22Rv1 (cell line): ENCODE measurements at regions not wholly inside any gene's neighbourhood (a gene's known extent, or its start where the extent isn't known, plus 50 kb on each side); places are given as distances from the start of the nearest gene placed in this dataset.

Experiments used
- H3K27ac ChIP-seq: fragments of 450-650 bp; 2 replicates; pipeline ENCODE4 v1.5.1; 2017
- CTCF ChIP-seq: fragments of 450-650 bp; IDR thresholded peaks from 2 replicates; pipeline ENCODE4 v1.5.1; 2017; ENCODE audit warnings: mild to moderate bottlenecking
- ZFX ChIP-seq: fragments of 450-650 bp; IDR thresholded peaks from 2 replicates; pipeline ENCODE4 v1.6.1; 2017; ENCODE audit warnings: antibody characterized with exemption, borderline replicate concordance

GRCh38 chr10:128851281-128851680 lies 615.8 kb upstream of the MGMT start:
- no peak for TF ChIP-seq ZFX
- no peak for TF ChIP-seq CTCF
- H3K27ac ChIP-seq: no peak overlapping the region

GRCh38 chr10:128851726-128852125 lies 615.3 kb upstream of the MGMT start:
- TF ChIP-seq CTCF (no peak), ZFX (no peak)
- H3K27ac ChIP-seq: no peak overlapping the region

- TF ChIP-seq CTCF (no peak), ZFX (no peak)
- no peak overlapping the region for H3K27ac ChIP-seq
These were observed 614.6 kb upstream of the MGMT start for GRCh38 chr10:128852449-128852848.

GRCh38 chr10:128852902-128853301 lies 614.1 kb upstream of the MGMT start:
- H3K27ac ChIP-seq: no peak overlapping the region
- TF ChIP-seq ZFX (no peak), CTCF (no peak)

- no peak overlapping the region for H3K27ac ChIP-seq
- no peak for TF ChIP-seq ZFX
These were observed 613.5 kb upstream of the MGMT start for GRCh38 chr10:128853537-128853936.

- TF ChIP-seq ZFX (no peak), CTCF (no peak)
These were observed 612.8 kb upstream of the MGMT start for GRCh38 chr10:128854204-128854603.

GRCh38 chr10:128854963-128855362 lies 612.1 kb upstream of the MGMT start:
- no peak overlapping the region for H3K27ac ChIP-seq
- TF ChIP-seq ZFX (no peak), CTCF (no peak)

More at GRCh38 chr10:128854204-128854603, 612.8 kb upstream of the MGMT start:
- H3K27ac ChIP-seq: no peak overlapping the region
